Brain microvascular endothelial cell (primary cell): ENCODE measurements at regions not wholly inside any gene's neighbourhood (a gene's known extent, or its start where the extent isn't known, plus 50 kb on each side); places are given as distances from the start of the nearest gene placed in this dataset.

Experiments
- DNase-seq: peaks from one replicate; pipeline ENCODE4 v3.0.0-alpha.2; 2020
- H3K27ac ChIP-seq: fragments of 250-450 bp; sonication (Bioruptor Pico); 2 replicates; pipeline ENCODE4 v1.5.1; 2020; ENCODE audit warnings: mild to moderate bottlenecking, moderate library complexity
- H3K27me3 ChIP-seq: fragments of 250-450 bp; sonication (Bioruptor Pico); replicated peaks from 2 replicates; pipeline ENCODE4 v1.5.1; 2020; ENCODE audit warnings: mild to moderate bottlenecking
- H3K36me3 ChIP-seq: fragments of 250-450 bp; sonication (Bioruptor Pico); replicated peaks from 2 replicates; pipeline ENCODE4 v1.5.1; 2020; ENCODE audit warnings: mild to moderate bottlenecking
- H3K4me3 ChIP-seq: 2 replicates; pipeline ENCODE4 v1.5.1; 2011; ENCODE audit warnings: low read depth, mild to moderate bottlenecking, control low read depth, low read length, moderate library complexity
- CTCF ChIP-seq: IDR thresholded peaks from 2 replicates; pipeline ENCODE4 v1.5.1; 2011; ENCODE audit warnings: low read depth, mild to moderate bottlenecking, moderate library complexity, low read length, control low read depth, inconsistent platforms; ENCODE audit errors: missing control alignments
- in situ Hi-C: cut with HindIII; loops from 2 replicates; pipeline ENCODE4 v1.10.0; 2017; ENCODE audit warnings: low sequenced_read_pairs, low pct_ligation_motif_present

- in situ Hi-C loops, result no loop called here
- DNase-seq, result no peak
- Histone ChIP-seq H3K27me3 (no peaks in the 10 kb centered on the region), H3K4me3 (no peak overlapping the region), H3K36me3 (no peaks in the 10 kb centered on the region), H3K27ac (no peak overlapping the region)
- no peak for TF ChIP-seq CTCF
Measured at GRCh38 chr2:208830203-208830602, 423.6 kb downstream of the PTH2R start.

GRCh38 chr2:208847651-208848050 is 441.1 kb downstream of the PTH2R start:
- in situ Hi-C loops, result no loop called here
- no peak for DNase-seq
- Histone ChIP-seq H3K36me3 (no peaks in the 10 kb centered on the region), H3K27ac (no peak overlapping the region), H3K27me3 (no peaks in the 10 kb centered on the region), H3K4me3 (no peak overlapping the region)
- no peak for TF ChIP-seq CTCF

- no peak for DNase-seq
- Histone ChIP-seq H3K4me3 (no peak overlapping the region), H3K27me3 (no peaks in the 10 kb centered on the region), H3K27ac (no peak overlapping the region), H3K36me3 (no peaks in the 10 kb centered on the region)
- in situ Hi-C loops, result no loop called here
- TF ChIP-seq CTCF, result no peak
Measured at GRCh38 chr2:208854717-208855116, 448.1 kb downstream of the PTH2R start.

GRCh38 chr2:208867374-208867773 is 460.8 kb downstream of the PTH2R start:
- no peak overlapping the region for H3K27ac ChIP-seq
- in situ Hi-C loops, result no loop called here
- DNase-seq, result no peak
- no peak for TF ChIP-seq CTCF
- H3K4me3 ChIP-seq, result no peak overlapping the region
- no peaks in the 10 kb centered on the region for H3K36me3 ChIP-seq
- no peaks in the 10 kb centered on the region for H3K27me3 ChIP-seq

GRCh38 chr2:208872591-208872990 is 466.0 kb downstream of the PTH2R start:
- in situ Hi-C loops, result no loop called here
- no peak overlapping the region for H3K27ac ChIP-seq
- DNase-seq, result no peak

More at GRCh38 chr2:208872591-208872990, 466.0 kb downstream of the PTH2R start:
- TF ChIP-seq CTCF, result no peak
- H3K27me3 ChIP-seq, result no peaks in the 10 kb centered on the region
- no peaks in the 10 kb centered on the region for H3K36me3 ChIP-seq
- H3K4me3 ChIP-seq, result no peak overlapping the region
